T-helper 1 cell treated with Interleukin-12 subunit alpha and Interleukin-12 subunit beta and Interleukin-4 antibody, amounts not matched to agents 30 μg/mL and 1 μg/mL, for 36 hours (primary cell): ENCODE measurements at regions not wholly inside any gene's neighbourhood (a gene's known extent, or its start where the extent isn't known, plus 50 kb on each side); places are given as distances from the start of the nearest gene placed in this dataset.
"Not testable (repeated sequence)": the region's sequence is repeated elsewhere in the genome, so short reads cannot be mapped to it uniquely, and the experiment has no call there.

Source experiments
- H3K27ac Mint-ChIP-seq: one replicate; pipeline ENCODE4 v1.8.0; 2021; ENCODE audit warnings: mild to moderate bottlenecking, mixed read lengths
- H3K27me3 Mint-ChIP-seq: one replicate; pipeline ENCODE4 v1.8.0; 2021; ENCODE audit warnings: low read depth, mixed read lengths
- H3K36me3 Mint-ChIP-seq: one replicate; pipeline ENCODE4 v1.8.0; 2021; ENCODE audit warnings: low read depth, mixed read lengths
- H3K4me1 Mint-ChIP-seq: one replicate; pipeline ENCODE4 v1.8.0; 2021; ENCODE audit warnings: low read depth, mixed read lengths
- H3K4me3 Mint-ChIP-seq: one replicate; pipeline ENCODE4 v1.8.0; 2021; ENCODE audit warnings: mild to moderate bottlenecking, moderate library complexity, mixed read lengths
- H3K9me3 Mint-ChIP-seq: one replicate; pipeline ENCODE4 v1.8.0; 2021; ENCODE audit warnings: mixed read lengths

DNA sequence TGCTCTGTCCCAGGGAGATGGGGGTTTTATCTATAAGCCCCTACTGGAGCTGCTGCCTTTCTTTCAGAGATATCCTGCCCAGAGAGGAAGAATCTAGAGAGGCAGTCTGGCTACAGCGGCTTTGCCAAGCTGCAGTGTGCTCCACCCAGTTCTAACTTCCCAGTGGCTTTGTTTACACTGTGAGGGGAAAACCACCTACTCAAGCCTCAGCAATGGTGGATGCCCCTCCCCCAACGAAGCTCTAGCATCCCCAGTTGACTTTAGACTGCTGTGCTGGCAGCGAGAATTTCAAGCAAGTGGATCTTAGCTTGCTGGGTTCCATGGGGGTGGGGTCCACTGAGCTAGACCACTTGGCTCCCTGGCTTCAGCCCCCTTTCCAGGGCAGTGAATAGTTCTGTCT, 444.6 kb downstream of the SOX2 start:
- H3K36me3 Mint-ChIP-seq, H3K27me3 Mint-ChIP-seq, H3K4me1 Mint-ChIP-seq, H3K4me3 Mint-ChIP-seq, H3K27ac Mint-ChIP-seq, H3K9me3 Mint-ChIP-seq: not testable (repeated sequence)

- Mint-ChIP-seq H3K4me1 (no peaks in the 10 kb centered on the region), H3K4me3 (no peak overlapping the region), H3K27ac (no peak overlapping the region), H3K27me3 (no peaks in the 10 kb centered on the region), H3K9me3 (no peaks in the 10 kb centered on the region), H3K36me3 (no peaks in the 10 kb centered on the region)
Measured at GRCh38 chr3:182165234-182165633, 453.5 kb downstream of the SOX2 start.

DNA sequence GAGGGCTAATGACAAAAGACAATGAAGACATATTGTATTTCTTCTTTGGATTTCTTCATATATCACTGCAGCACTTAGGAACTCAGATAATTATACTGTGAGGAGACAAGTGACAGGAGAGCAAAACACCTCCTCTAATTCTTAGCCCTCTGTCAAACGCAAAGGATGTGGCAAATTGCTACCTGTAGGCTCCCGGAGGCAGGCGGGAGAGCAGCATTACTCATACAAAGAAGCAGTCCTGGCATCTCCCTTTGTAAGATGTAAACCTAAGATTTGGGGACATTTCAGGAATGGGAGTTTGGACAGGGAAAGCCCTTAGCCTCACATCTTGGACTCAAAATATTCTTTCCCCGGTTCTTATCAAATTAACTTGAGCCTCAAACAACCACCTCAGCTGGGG, 460.8 kb downstream of the SOX2 start:
- no peaks in the 10 kb centered on the region for H3K27me3 Mint-ChIP-seq
- no peak overlapping the region for H3K4me3 Mint-ChIP-seq
- no peaks in the 10 kb centered on the region for H3K9me3 Mint-ChIP-seq
- H3K4me1 Mint-ChIP-seq = no peaks in the 10 kb centered on the region
- H3K27ac Mint-ChIP-seq = no peak overlapping the region
- no peaks in the 10 kb centered on the region for H3K36me3 Mint-ChIP-seq

DNA sequence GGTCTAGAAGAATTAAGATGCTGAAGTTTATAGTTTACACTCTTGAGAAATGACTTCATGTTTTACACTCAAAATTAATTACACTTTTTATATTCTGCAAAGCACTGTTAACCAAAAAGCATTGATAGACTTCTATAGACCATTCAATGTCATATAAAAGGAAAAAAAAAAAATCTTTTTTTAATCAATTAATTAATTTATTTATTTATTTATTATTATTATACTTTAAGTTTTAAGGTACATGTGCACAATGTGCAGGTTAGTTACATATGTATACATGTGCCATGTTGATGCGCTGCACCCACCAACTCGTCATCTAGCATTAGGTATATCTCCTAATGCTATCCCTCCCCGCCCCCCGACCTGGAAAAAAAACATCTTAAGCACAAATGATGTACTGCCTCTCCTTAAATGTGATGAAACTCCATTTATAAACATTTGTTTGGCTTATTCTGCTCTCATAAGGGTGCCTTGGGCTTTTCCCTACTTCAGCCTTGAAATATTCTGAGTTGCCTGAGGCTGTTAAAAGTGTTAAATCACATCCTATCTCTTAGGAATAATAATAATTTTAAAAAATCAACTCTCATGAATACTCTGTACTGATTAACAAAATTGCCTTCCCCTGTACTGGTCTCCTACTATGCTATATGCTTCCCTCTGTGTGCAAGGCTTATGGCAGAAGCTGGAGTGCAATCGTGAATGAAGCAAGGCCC, 466.9 kb downstream of the SOX2 start:
- Mint-ChIP-seq H3K4me1 (no peaks in the 10 kb centered on the region), H3K4me3 (no peak overlapping the region), H3K36me3 (no peaks in the 10 kb centered on the region), H3K27me3 (no peaks in the 10 kb centered on the region), H3K27ac (no peak overlapping the region), H3K9me3 (peaks cover 2% of the 10 kb centered on the region)

GRCh38 chr3:182179631-182180030, 467.9 kb downstream of the SOX2 start:
- H3K4me1 Mint-ChIP-seq = no peaks in the 10 kb centered on the region
- H3K4me3 Mint-ChIP-seq = no peak overlapping the region
- H3K27me3 Mint-ChIP-seq = no peaks in the 10 kb centered on the region
- peaks cover 4% of the 10 kb centered on the region for H3K9me3 Mint-ChIP-seq
- no peak overlapping the region for H3K27ac Mint-ChIP-seq
- no peaks in the 10 kb centered on the region for H3K36me3 Mint-ChIP-seq

DNA sequence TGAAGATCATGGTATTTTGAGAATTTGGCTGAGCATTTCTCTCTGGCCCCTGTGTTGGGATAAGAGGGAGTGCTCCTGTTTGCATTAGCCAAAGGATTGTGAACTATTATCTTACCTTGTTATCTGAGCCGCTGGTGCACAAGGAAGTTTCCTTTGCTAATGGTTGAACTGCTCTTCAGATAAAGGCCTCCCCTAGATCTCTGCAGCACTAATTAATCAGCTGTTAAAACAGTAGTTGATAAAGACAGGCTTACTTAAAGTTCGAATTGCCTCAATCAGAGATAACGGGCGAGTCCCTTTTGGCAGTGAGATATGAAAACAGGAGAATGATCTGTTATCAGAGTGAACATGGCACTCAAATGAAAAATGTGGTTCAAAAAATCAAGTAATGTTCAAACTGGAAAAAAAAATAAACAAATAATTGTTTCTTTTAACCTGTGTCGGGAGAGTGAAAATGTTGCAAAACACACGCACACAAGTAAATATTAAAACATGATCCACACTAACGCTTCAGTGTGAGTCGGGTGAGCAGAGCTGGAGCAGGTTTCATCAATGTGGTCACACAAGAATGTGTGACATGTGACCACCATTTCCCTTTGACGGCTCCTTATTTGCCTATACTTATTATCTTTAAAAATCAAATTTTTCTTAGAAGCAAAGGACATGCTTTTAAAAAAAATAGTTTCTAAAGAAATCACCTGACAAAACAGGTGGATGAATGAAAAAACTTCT, 469.1 kb downstream of the SOX2 start:
- H3K9me3 Mint-ChIP-seq = peaks cover 4% of the 10 kb centered on the region
- H3K36me3 Mint-ChIP-seq = no peaks in the 10 kb centered on the region
- H3K4me1 Mint-ChIP-seq = no peaks in the 10 kb centered on the region
- no peak overlapping the region for H3K27ac Mint-ChIP-seq
- H3K27me3 Mint-ChIP-seq = no peaks in the 10 kb centered on the region
- no peak overlapping the region for H3K4me3 Mint-ChIP-seq

DNA sequence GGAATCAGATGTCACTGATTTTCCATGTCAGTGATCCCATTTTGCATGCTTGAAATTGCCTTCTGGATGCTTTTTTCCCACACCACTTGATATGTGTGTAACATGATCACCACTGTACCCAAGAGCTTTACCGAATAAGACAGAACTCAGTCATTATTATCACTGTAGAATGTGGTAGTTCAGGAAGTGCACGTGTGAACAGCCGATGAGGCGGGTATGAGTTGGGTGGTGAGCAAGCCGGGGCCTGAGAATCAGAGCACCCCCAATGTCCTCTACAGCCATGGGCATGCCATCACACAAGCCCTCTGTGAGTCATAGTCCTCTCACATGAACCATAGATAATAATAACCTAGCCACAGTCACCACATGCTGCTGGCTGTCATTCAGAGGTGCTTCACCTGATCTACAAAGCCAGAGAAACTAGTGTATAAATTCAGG, 470.8 kb downstream of the SOX2 start:
- Mint-ChIP-seq H3K9me3 (peaks cover 4% of the 10 kb centered on the region), H3K36me3 (no peaks in the 10 kb centered on the region), H3K4me3 (no peak overlapping the region), H3K27ac (no peak overlapping the region), H3K4me1 (no peaks in the 10 kb centered on the region), H3K27me3 (no peaks in the 10 kb centered on the region)

DNA sequence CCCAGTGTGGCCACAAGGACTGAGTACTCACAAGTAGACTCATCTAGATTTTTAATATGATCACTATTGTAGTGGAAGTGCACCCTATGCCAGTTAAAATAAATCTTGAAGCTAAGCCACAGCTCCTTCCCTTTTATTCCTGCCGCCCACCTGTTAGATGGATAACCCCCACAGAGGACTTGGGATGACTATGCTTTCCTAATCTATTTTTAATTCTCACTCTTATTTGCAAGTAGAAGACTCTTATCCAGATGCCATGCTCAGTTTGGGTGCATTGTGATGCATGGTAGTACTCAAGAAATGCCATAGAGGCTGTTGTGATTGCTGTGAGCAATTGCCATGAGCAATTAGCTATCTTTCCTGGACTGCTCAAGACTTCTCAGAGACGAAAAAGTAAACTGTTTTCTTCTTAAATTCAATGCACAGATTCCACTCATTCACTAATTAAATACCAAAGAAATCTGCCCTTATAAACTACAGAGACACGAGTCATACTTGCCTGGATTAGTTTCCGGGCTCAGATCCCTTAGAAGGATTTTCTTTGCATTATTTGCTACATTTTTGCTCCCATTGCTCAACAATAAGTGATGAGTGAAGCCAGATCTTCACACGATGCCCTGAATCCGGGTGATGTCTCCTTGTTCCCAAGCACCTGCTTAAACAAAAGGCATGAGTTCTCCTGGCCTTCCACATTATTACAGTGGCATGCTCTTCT, 472.1 kb downstream of the SOX2 start:
- H3K4me3 Mint-ChIP-seq = no peak overlapping the region
- peaks cover 4% of the 10 kb centered on the region for H3K9me3 Mint-ChIP-seq
- H3K27ac Mint-ChIP-seq = no peak overlapping the region
- H3K36me3 Mint-ChIP-seq = no peaks in the 10 kb centered on the region
- no peaks in the 10 kb centered on the region for H3K27me3 Mint-ChIP-seq
- H3K4me1 Mint-ChIP-seq = no peaks in the 10 kb centered on the region

GRCh38 chr3:182185313-182185712, 473.6 kb downstream of the SOX2 start:
- H3K36me3 Mint-ChIP-seq = no peaks in the 10 kb centered on the region
- peaks cover 4% of the 10 kb centered on the region for H3K9me3 Mint-ChIP-seq
- no peaks in the 10 kb centered on the region for H3K4me1 Mint-ChIP-seq
- H3K27ac Mint-ChIP-seq = no peak overlapping the region
- H3K4me3 Mint-ChIP-seq = no peak overlapping the region
- H3K27me3 Mint-ChIP-seq = no peaks in the 10 kb centered on the region

GRCh38 chr3:182190056-182190455, 478.3 kb downstream of the SOX2 start:
- Mint-ChIP-seq H3K36me3 (no peaks in the 10 kb centered on the region), H3K4me3 (no peak overlapping the region), H3K27ac (no peak overlapping the region), H3K27me3 (no peaks in the 10 kb centered on the region), H3K4me1 (no peaks in the 10 kb centered on the region), H3K9me3 (no peaks in the 10 kb centered on the region)

DNA sequence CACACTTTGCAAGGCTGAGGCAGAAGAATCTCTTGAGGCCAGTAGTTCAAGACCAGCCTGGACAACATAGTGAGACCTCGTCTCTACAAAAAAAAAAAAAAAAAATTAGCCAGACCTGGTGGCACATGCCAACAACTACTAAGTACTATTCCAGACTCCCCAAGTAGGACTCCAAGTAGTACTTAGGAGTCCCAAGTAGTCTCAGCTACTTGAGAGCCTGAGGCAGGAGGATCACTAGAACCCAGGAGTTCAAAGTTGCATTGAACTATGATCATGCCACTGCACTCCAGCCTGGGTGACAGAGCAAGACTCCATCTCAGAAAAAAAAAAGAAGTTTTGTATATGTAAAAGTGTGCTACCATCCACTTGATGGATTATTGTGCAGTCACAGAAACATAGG, 486.6 kb downstream of the SOX2 start:
- no peaks in the 10 kb centered on the region for H3K27me3 Mint-ChIP-seq
- no peak overlapping the region for H3K27ac Mint-ChIP-seq
- H3K36me3 Mint-ChIP-seq = no peaks in the 10 kb centered on the region
- no peak overlapping the region for H3K4me3 Mint-ChIP-seq
- H3K4me1 Mint-ChIP-seq = no peaks in the 10 kb centered on the region
- H3K9me3 Mint-ChIP-seq = no peaks in the 10 kb centered on the region

- H3K4me3 Mint-ChIP-seq = no peak overlapping the region
- H3K36me3 Mint-ChIP-seq = no peaks in the 10 kb centered on the region
- H3K4me1 Mint-ChIP-seq = no peaks in the 10 kb centered on the region
- no peaks in the 10 kb centered on the region for H3K9me3 Mint-ChIP-seq
- no peaks in the 10 kb centered on the region for H3K27me3 Mint-ChIP-seq
- H3K27ac Mint-ChIP-seq = no peak overlapping the region
Measured at GRCh38 chr3:182201456-182202168, 489.9 kb downstream of the SOX2 start.

GRCh38 chr3:182212479-182213076, 500.9 kb downstream of the SOX2 start:
- Mint-ChIP-seq H3K27me3 (no peaks in the 10 kb centered on the region), H3K4me3 (no peak overlapping the region)

DNA sequence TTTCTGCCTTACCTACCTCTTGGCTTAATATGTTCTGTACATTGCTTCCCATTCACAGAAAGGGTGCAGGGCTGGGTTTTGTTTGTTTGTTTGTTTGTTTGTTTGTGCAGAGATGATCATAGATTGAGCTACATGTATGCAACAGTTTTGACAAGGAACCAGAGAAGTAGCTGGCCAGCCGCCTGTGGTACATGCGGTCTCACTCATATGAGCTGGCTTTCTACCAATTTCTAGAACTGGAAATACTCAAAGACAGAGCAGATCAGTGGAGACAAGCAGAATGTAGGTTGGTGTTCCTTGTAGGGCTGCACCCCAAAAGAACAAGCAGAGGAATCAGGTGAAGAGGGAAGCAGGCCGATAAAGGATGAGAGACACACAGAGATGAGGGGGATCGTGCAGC, 502.7 kb downstream of the SOX2 start:
- H3K4me1 Mint-ChIP-seq = no peaks in the 10 kb centered on the region
- H3K36me3 Mint-ChIP-seq = no peaks in the 10 kb centered on the region
- H3K4me3 Mint-ChIP-seq = no peak overlapping the region
- H3K9me3 Mint-ChIP-seq = no peaks in the 10 kb centered on the region
- no peaks in the 10 kb centered on the region for H3K27me3 Mint-ChIP-seq
- H3K27ac Mint-ChIP-seq = no peak overlapping the region

More at GRCh38 chr3:182212479-182213076, 500.9 kb downstream of the SOX2 start:
- Mint-ChIP-seq H3K36me3 (no peaks in the 10 kb centered on the region), H3K4me1 (no peaks in the 10 kb centered on the region), H3K27ac (no peak overlapping the region), H3K9me3 (no peaks in the 10 kb centered on the region)
